ENCODE measurements at regions not wholly inside any gene's neighbourhood (a gene's known extent, or its start where the extent isn't known, plus 50 kb on each side); places are given as distances from the start of the nearest gene placed in this dataset.

DNA sequence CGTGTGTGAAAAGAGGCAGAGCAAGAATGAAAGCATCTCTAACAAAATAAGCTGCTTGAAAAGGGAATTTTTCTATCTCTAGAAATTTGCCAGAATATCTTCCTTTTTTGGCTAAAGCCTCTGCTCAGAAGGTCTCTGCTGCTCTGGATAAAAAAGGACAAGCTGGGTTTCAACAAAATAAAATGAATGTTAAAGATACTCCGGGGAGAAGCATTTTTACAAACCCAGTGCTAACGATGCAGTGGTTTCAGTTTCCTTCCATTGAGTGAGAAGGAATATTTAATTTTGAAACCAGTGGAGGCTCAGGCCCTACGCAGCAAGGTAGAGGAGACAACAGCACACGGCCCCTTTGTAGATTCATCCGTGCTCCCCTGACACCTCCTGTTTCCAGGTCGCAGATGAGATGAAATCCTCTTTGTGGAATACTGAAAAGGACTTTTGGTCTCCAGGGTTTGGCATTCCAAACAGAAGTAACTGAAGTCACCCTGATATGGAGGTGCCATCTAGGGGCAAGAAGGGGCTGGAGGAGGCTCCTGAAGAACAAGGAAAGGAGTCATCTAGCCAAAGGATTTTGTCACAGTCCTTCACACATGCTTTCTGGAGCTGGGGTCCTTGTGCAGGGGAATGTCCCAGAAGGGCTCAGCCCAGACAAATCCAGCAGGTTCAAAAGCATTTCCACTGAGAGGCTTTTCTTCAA is 65.7 kb upstream of the SYT6 start:
- TF ChIP-seq MEF2A (IDR thresholded peaks at IDR 0.05; ENCODE audit: borderline replicate concordance, low read depth) (no peak), RAD21 (IDR thresholded peaks at IDR 0.05; ENCODE audit: low read length) (0 out of 2 replicates have a peak, but pooled peaks have one; percentile 14)
- TF ChIP-seq, protein P1, sequence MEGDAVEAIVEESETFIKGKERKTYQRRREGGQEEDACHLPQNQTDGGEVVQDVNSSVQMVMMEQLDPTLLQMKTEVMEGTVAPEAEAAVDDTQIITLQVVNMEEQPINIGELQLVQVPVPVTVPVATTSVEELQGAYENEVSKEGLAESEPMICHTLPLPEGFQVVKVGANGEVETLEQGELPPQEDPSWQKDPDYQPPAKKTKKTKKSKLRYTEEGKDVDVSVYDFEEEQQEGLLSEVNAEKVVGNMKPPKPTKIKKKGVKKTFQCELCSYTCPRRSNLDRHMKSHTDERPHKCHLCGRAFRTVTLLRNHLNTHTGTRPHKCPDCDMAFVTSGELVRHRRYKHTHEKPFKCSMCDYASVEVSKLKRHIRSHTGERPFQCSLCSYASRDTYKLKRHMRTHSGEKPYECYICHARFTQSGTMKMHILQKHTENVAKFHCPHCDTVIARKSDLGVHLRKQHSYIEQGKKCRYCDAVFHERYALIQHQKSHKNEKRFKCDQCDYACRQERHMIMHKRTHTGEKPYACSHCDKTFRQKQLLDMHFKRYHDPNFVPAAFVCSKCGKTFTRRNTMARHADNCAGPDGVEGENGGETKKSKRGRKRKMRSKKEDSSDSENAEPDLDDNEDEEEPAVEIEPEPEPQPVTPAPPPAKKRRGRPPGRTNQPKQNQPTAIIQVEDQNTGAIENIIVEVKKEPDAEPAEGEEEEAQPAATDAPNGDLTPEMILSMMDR (IDR thresholded peaks at IDR 0.05) = peak; percentile 33
- H3K9ac ChIP-seq = no peak overlapping the region
- H2AFZ ChIP-seq (ENCODE audit: low read depth) = no peak overlapping the region
- H3K4me1 ChIP-seq (ENCODE audit: control insufficient read depth in 1 of 2, insufficient read depth in 2 of 2, low read depth in 1 of 2, low read length in 1 of 2) = peaks cover 0 to 15% of the 10 kb centered on the region in 2 experiments; a peak in 1 of 4 replicates
- WGBS (ENCODE audit: low lambda C conversion rate) = 70% methylated on average over 7 of the region's 7 CpGs
- H3K27me3 ChIP-seq (ENCODE audit: insufficient read depth) = 0 out of 2 replicates have a peak, but pooled peaks cover 15% of the 10 kb centered on the region
- no peak for DNase-seq
- no peaks in the 10 kb centered on the region for H3K9me3 ChIP-seq
- ChIA-PET CTCF (no interaction called here), POLR2A (no interaction called here)
- H4K20me1 ChIP-seq (ENCODE audit: insufficient read depth) = no peaks in the 10 kb centered on the region
- H3K4me3 ChIP-seq (ENCODE audit: low read depth in 2 of 2, low read length in 1 of 2) = no peak overlapping the region
- H3K4me2 ChIP-seq = no peak overlapping the region
- H3K79me2 ChIP-seq (ENCODE audit: insufficient read depth) = no peaks in the 10 kb centered on the region
- H3K9me2 ChIP-seq = no peaks in the 10 kb centered on the region
- no peak overlapping the region for H3K27ac ChIP-seq (ENCODE audit: low read depth in 2 of 2, low read length in 1 of 2)
- no peaks in the 10 kb centered on the region for H3K36me3 ChIP-seq (replicated peaks in 1 of 2; ENCODE audit: control insufficient read depth in 1 of 2, insufficient read depth in 2 of 2, low read length in 1 of 2)
- H3F3A ChIP-seq (replicated peaks; ENCODE audit: insufficient read depth) = no peaks in the 10 kb centered on the region

DNA sequence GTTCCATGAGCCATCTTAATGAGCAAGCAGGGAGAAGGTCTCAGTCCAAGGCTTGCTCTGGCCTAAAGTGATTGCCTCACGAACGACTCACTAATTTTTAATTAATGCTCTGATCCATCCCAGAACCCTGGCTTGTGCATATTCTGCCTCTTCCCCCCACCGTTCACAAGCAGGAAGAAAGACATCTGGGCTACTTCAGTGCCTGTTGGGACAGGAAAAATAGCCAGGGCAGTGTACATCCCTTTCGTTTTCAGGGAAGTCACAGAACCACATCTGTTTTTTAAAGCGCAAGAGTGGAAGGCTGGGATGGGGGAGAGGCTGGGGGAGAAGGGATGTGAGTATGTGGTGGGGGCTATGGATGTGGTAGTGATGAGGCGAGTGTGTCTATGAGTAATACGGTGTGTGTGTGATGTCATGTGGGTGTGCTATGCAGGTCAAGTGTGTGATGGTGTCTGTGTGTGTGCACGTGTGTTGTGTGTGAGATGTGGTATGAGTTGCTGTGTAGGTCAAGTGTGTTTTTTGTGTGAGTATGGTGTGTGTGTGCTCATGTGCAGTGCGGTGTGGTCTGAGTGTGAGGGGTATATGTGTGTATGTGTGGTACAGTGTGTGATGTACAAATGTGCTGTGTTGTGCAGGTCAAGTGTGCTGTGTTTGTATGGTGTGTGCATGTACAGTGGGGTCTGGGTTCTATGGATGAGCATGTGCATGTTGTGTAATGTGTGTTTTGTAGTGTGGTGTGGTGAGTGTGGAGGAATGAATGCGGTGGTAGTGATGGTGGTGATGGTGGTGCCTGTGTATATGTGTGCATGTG is 64.9 kb upstream of the SYT6 start:
- CTCF ChIA-PET = no interaction called here
- no peak overlapping the region for H3K4me3 ChIP-seq (ENCODE audit: low read depth in 2 of 2, low read length in 1 of 2)

More for the DNA sequence above, 64.9 kb upstream of the SYT6 start:
- H3K9me3 ChIP-seq = no peaks in the 10 kb centered on the region
- POLR2A ChIA-PET = no interaction called here
- H3K4me2 ChIP-seq = no peak overlapping the region
- no peak overlapping the region for H3K9ac ChIP-seq
- no peaks in the 10 kb centered on the region for H3K9me2 ChIP-seq
- TF ChIP-seq, protein P1 (IDR thresholded peaks at IDR 0.05) = no peak
- TF ChIP-seq YY1 (IDR thresholded peaks at IDR 0.05; ENCODE audit: low read depth) (no peak), NFIC (IDR thresholded peaks at IDR 0.05; ENCODE audit: borderline replicate concordance) (no peak), MEF2A (IDR thresholded peaks at IDR 0.05; ENCODE audit: borderline replicate concordance, low read depth) (no peak), MXI1 (IDR thresholded peaks at IDR 0.05; ENCODE audit: low read depth, low read length) (no peak), RCOR1 (IDR thresholded peaks at IDR 0.05; ENCODE audit: low read length) (no peak), RAD21 (IDR thresholded peaks at IDR 0.05; ENCODE audit: low read length) (no peak), FOXJ3 (CRISPR knock-in tag; IDR thresholded peaks at IDR 0.05) (no peak), NRF1 (IDR thresholded peaks at IDR 0.05; ENCODE audit: low read depth, low read length) (no peak), FOSL2 (IDR thresholded peaks at IDR 0.05; ENCODE audit: borderline replicate concordance, low read depth) (no peak), EP300 (IDR thresholded peaks at IDR 0.05; ENCODE audit: borderline replicate concordance in 1 of 2, low read depth in 1 of 2, low read length in 1 of 2) (no peak)
- TF ChIP-seq, protein P2, sequence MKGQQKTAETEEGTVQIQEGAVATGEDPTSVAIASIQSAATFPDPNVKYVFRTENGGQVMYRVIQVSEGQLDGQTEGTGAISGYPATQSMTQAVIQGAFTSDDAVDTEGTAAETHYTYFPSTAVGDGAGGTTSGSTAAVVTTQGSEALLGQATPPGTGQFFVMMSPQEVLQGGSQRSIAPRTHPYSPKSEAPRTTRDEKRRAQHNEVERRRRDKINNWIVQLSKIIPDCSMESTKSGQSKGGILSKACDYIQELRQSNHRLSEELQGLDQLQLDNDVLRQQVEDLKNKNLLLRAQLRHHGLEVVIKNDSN (IDR thresholded peaks at IDR 0.05; ENCODE audit: borderline replicate concordance, low read depth) = no peak
- TF ChIP-seq, protein P3, sequence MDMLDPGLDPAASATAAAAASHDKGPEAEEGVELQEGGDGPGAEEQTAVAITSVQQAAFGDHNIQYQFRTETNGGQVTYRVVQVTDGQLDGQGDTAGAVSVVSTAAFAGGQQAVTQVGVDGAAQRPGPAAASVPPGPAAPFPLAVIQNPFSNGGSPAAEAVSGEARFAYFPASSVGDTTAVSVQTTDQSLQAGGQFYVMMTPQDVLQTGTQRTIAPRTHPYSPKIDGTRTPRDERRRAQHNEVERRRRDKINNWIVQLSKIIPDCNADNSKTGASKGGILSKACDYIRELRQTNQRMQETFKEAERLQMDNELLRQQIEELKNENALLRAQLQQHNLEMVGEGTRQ (IDR thresholded peaks at IDR 0.05; ENCODE audit: borderline replicate concordance, low read depth, low read length) = no peak
- TF ChIP-seq, protein P4, sequence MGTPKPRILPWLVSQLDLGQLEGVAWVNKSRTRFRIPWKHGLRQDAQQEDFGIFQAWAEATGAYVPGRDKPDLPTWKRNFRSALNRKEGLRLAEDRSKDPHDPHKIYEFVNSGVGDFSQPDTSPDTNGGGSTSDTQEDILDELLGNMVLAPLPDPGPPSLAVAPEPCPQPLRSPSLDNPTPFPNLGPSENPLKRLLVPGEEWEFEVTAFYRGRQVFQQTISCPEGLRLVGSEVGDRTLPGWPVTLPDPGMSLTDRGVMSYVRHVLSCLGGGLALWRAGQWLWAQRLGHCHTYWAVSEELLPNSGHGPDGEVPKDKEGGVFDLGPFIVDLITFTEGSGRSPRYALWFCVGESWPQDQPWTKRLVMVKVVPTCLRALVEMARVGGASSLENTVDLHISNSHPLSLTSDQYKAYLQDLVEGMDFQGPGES (IDR thresholded peaks at IDR 0.05; ENCODE audit: low read depth, low read length) = no peak
- TF ChIP-seq, protein P5, sequence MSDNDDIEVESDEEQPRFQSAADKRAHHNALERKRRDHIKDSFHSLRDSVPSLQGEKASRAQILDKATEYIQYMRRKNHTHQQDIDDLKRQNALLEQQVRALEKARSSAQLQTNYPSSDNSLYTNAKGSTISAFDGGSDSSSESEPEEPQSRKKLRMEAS (IDR thresholded peaks at IDR 0.05; ENCODE audit: low read depth) = no peak
- no peak overlapping the region; a peak in 1 of 4 replicates for H3K27ac ChIP-seq (ENCODE audit: low read depth in 2 of 2, low read length in 1 of 2)
- 48% methylated on average over 10 of the region's 10 CpGs for WGBS (ENCODE audit: low lambda C conversion rate)
- H3K79me2 ChIP-seq (ENCODE audit: insufficient read depth) = no peaks in the 10 kb centered on the region
- peak; percentile 44 for DNase-seq
- no peaks in the 10 kb centered on the region for H4K20me1 ChIP-seq (ENCODE audit: insufficient read depth)
- H3K4me1 ChIP-seq (ENCODE audit: control insufficient read depth in 1 of 2, insufficient read depth in 2 of 2, low read depth in 1 of 2, low read length in 1 of 2) = peaks cover 0 to 12% of the 10 kb centered on the region in 2 experiments; a peak in 1 of 4 replicates
- no peak overlapping the region for H2AFZ ChIP-seq (ENCODE audit: low read depth)
- no peaks in the 10 kb centered on the region for H3K36me3 ChIP-seq (replicated peaks in 1 of 2; ENCODE audit: control insufficient read depth in 1 of 2, insufficient read depth in 2 of 2, low read length in 1 of 2)
- no peaks in the 10 kb centered on the region for H3F3A ChIP-seq (replicated peaks; ENCODE audit: insufficient read depth)
- 0 out of 2 replicates have a peak, but pooled peaks cover 15% of the 10 kb centered on the region for H3K27me3 ChIP-seq (ENCODE audit: insufficient read depth)
